H1 (cell line): ENCODE measurements at regions not wholly inside any gene's neighbourhood (a gene's known extent, or its start where the extent isn't known, plus 50 kb on each side); places are given as distances from the start of the nearest gene placed in this dataset.

ENCODE experiments used
- CTCF ChIA-PET: fragments of 300-600 bp; sonication (Branson Sonifier 250); formaldehyde crosslinking; loops from one replicate; lab custom pipeline; 2021; ENCODE audit not compliant: partially characterized antibody; lab: Charles Lee
- POLR2A ChIA-PET: fragments of 300-600 bp; sonication (Branson Sonifier 250); formaldehyde crosslinking; loops from one replicate; lab custom pipeline; 2021; ENCODE audit warnings: inconsistent platforms; ENCODE audit not compliant: partially characterized antibody; lab: Charles Lee
- DNase-seq, 2 experiments: peaks; one replicate each; pipeline versions ENCODE4 v3.0.0 to v3.0.0-alpha.2; 2010 to 2022; ENCODE audit warnings: low spot score in 2 of 2, low read depth in 1 of 2, mixed read lengths in 1 of 2
- FAIRE-seq: peaks from 2 replicates; lab custom pipeline; 2011; peaks lifted over from hg19 to GRCh38; lab: Jason Lieb, UNC
- H2AFZ ChIP-seq: 2 replicates; pipeline ENCODE4 v1.8.1; 2012; ENCODE audit warnings: low read length, inconsistent platforms
- H2AK5ac ChIP-seq: 2 replicates; pipeline ENCODE4 v1.6.1; 2013; ENCODE audit warnings: low read depth, low read length
- H2BK120ac ChIP-seq: replicated peaks from 2 replicates; pipeline ENCODE3; 2013; ENCODE audit warnings: low read depth, low read length, inconsistent platforms
- H2BK12ac ChIP-seq: 2 replicates; pipeline ENCODE4 v1.6.1; 2013; ENCODE audit warnings: low read depth, low read length
- H2BK15ac ChIP-seq: 2 replicates; pipeline ENCODE4 v1.6.1; 2013; ENCODE audit warnings: low read length
- H2BK20ac ChIP-seq: 2 replicates; pipeline ENCODE4 v1.6.1; 2013; ENCODE audit warnings: low read length
- H2BK5ac ChIP-seq: 2 replicates; pipeline ENCODE4 v1.6.1; 2013; ENCODE audit warnings: low read depth, low read length
- H3K14ac ChIP-seq: 2 replicates; pipeline ENCODE4 v1.6.1; 2013; ENCODE audit warnings: inconsistent platforms; ENCODE audit not compliant: insufficient read length
- H3K18ac ChIP-seq: 2 replicates; pipeline ENCODE4 v1.6.1; 2013; ENCODE audit warnings: low read length; ENCODE audit errors: extremely low read depth
- H3K23ac ChIP-seq: 2 replicates; pipeline ENCODE4 v1.6.1; 2013; ENCODE audit warnings: inconsistent platforms; ENCODE audit not compliant: insufficient read length
- H3K23me2 ChIP-seq: 2 replicates; pipeline ENCODE4 v1.6.1; 2013; ENCODE audit warnings: low read depth, low read length
- H3K27ac ChIP-seq: 2 replicates; pipeline ENCODE4 v1.6.1; 2011; ENCODE audit warnings: low read depth, low read length, inconsistent platforms
- H3K27me3 ChIP-seq, 4 experiments: replicated peaks in 1 of 4; 1 replicate in 1 of 4; 2 replicates in 3 of 4; pipeline versions ENCODE4 v1.6.1 to v1.8.1; 2011 to 2013; ENCODE audit warnings: low read length in 3 of 4, mild to moderate bottlenecking in 3 of 4, inconsistent platforms in 2 of 4, mixed read lengths in 2 of 4, moderate library complexity in 1 of 4; ENCODE audit not compliant: control insufficient read depth in 3 of 4, insufficient read depth in 3 of 4; ENCODE audit errors: extremely low read depth in 1 of 4
- H3K36me3 ChIP-seq, 4 experiments: 2 replicates each; pipeline versions ENCODE4 v1.6.1 to v1.8.1; 2011 to 2013; ENCODE audit warnings: mild to moderate bottlenecking in 4 of 4, low read length in 3 of 4, moderate library complexity in 2 of 4, control low read depth in 1 of 4, inconsistent platforms in 1 of 4; ENCODE audit not compliant: insufficient read depth in 4 of 4, control insufficient read depth in 2 of 4
- H3K4ac ChIP-seq: replicated peaks from 2 replicates; pipeline ENCODE3; 2013; ENCODE audit warnings: low read length, low read depth, mixed read lengths, inconsistent platforms; ENCODE audit not compliant: insufficient read length
- H3K4me1 ChIP-seq, 4 experiments: replicated peaks in 1 of 4; 1 replicate in 1 of 4; 2 replicates in 3 of 4; pipeline versions ENCODE4 v1.6.1 to v1.8.1; 2011 to 2013; ENCODE audit warnings: low read length in 3 of 4, inconsistent platforms in 2 of 4, mixed read lengths in 1 of 4; ENCODE audit not compliant: insufficient read depth in 4 of 4, control insufficient read depth in 3 of 4
- H3K4me2 ChIP-seq, 2 experiments: 2 replicates each; pipeline versions ENCODE4 v1.6.1 to v1.8.1; 2011 to 2013; ENCODE audit warnings: low read depth in 2 of 2, low read length in 2 of 2, control low read depth in 1 of 2, inconsistent platforms in 1 of 2, mild to moderate bottlenecking in 1 of 2; ENCODE audit not compliant: insufficient read depth in 1 of 2
- H3K4me3 ChIP-seq, 4 experiments: fragments of 200-600, 300-600 bp in 1 of 4; sonication (generic), shearing (Covaris generic), sonication (Bioruptor Twin) in 1 of 4; 2 replicates each; pipeline versions ENCODE4 v1.5.1 to v1.8.1; 2011 to 2016; ENCODE audit warnings: low read length in 4 of 4, low read depth in 3 of 4, control low read depth in 2 of 4, inconsistent platforms in 2 of 4, mild to moderate bottlenecking in 2 of 4, mixed read lengths in 1 of 4, moderate library complexity in 1 of 4; ENCODE audit not compliant: insufficient read depth in 2 of 4; ENCODE audit errors: extremely low read depth in 1 of 4
- H3K56ac ChIP-seq: replicated peaks from 2 replicates; pipeline ENCODE3; 2013; ENCODE audit warnings: low read depth, mild to moderate bottlenecking, mixed read lengths, low read length, inconsistent platforms; ENCODE audit not compliant: insufficient read length
- H3K79me1 ChIP-seq: 2 replicates; pipeline ENCODE4 v1.6.1; 2013; ENCODE audit warnings: low read depth, low read length, control low read depth
- H3K79me2 ChIP-seq, 2 experiments: 2 replicates each; pipeline versions ENCODE4 v1.6.1 to v1.8.1; 2012 to 2013; ENCODE audit warnings: low read length in 2 of 2, mild to moderate bottlenecking in 2 of 2, inconsistent platforms in 1 of 2; ENCODE audit not compliant: insufficient read depth in 2 of 2, control insufficient read depth in 1 of 2
- H3K9ac ChIP-seq, 4 experiments: replicated peaks in 1 of 4; 1 replicate in 1 of 4; 2 replicates in 3 of 4; pipeline versions ENCODE4 v1.6.1 to v1.8.1; 2011 to 2013; ENCODE audit warnings: low read depth in 3 of 4, low read length in 3 of 4, control low read depth in 2 of 4, mild to moderate bottlenecking in 2 of 4, moderate library complexity in 2 of 4, inconsistent platforms in 1 of 4; ENCODE audit errors: extremely low read depth in 1 of 4
- H3K9me3 ChIP-seq, 2 experiments: 2 replicates each; pipeline versions ENCODE4 v1.6.1 to v1.8.1; 2012 to 2013; ENCODE audit warnings: mild to moderate bottlenecking in 2 of 2, moderate library complexity in 2 of 2, control low read depth in 1 of 2, inconsistent platforms in 1 of 2, low read depth in 1 of 2, low read length in 1 of 2, mixed read lengths in 1 of 2; ENCODE audit not compliant: insufficient read depth in 2 of 2
- H4K20me1 ChIP-seq, 2 experiments: replicated peaks in 1 of 2; 2 replicates each; pipeline versions ENCODE3 to v1.8.1; 2011 to 2013; ENCODE audit warnings: inconsistent platforms in 2 of 2, low read length in 2 of 2, mild to moderate bottlenecking in 1 of 2; ENCODE audit not compliant: insufficient read depth in 2 of 2, control insufficient read depth in 1 of 2
- H4K5ac ChIP-seq: 2 replicates; pipeline ENCODE4 v1.6.1; 2013; ENCODE audit warnings: low read length, low read depth, mixed read lengths, inconsistent platforms; ENCODE audit not compliant: insufficient read length
- H4K8ac ChIP-seq: 2 replicates; pipeline ENCODE4 v1.8.0; 2013; ENCODE audit warnings: mild to moderate bottlenecking, moderate library complexity, low read length, inconsistent platforms; ENCODE audit not compliant: insufficient read depth; ENCODE audit errors: extremely low read depth
- H4K91ac ChIP-seq: replicated peaks from 2 replicates; pipeline ENCODE3; 2013; ENCODE audit warnings: low read length, mixed read lengths, inconsistent platforms; ENCODE audit not compliant: insufficient read length
- ATF2 ChIP-seq: IDR thresholded peaks from 2 replicates; pipeline ENCODE4 v1.6.1; 2012; ENCODE audit warnings: low read length, inconsistent platforms
- CBX5 ChIP-seq: fragments of 300-800, 300-1000 bp; sonication (generic); IDR thresholded peaks from 2 replicates; pipeline ENCODE4 v1.7.1; 2016; ENCODE audit warnings: antibody characterized with exemption, low read length, low read depth
- CTBP2 ChIP-seq: IDR thresholded peaks from 2 replicates; pipeline ENCODE4 v1.7.0; 2011; ENCODE audit warnings: borderline replicate concordance, mild to moderate bottlenecking, moderate library complexity, mixed read lengths, low read length; ENCODE audit not compliant: insufficient read depth, insufficient read length
- GTF2F1 ChIP-seq: IDR thresholded peaks from 2 replicates; pipeline ENCODE4 v1.6.1; 2012; ENCODE audit warnings: low read depth, low read length, improper control_type of control experiment, borderline replicate concordance
- KDM4A ChIP-seq: IDR thresholded peaks from one replicate; pipeline ENCODE4 v1.7.1; 2012; ENCODE audit warnings: low read depth, mild to moderate bottlenecking, moderate library complexity, low read length, inconsistent platforms; ENCODE audit not compliant: severe bottlenecking
- PHF8 ChIP-seq: fragments of 200-600 bp; sonication (generic); conservative IDR thresholded peaks from 2 replicates; pipeline ENCODE4 v1.7.1; 2012; ENCODE audit warnings: low read depth, mild to moderate bottlenecking, inconsistent platforms, low read length, moderate library complexity
- TAF7 ChIP-seq: optimal IDR thresholded peaks from 2 replicates; pipeline ENCODE3; 2011; ENCODE audit warnings: low read depth, mild to moderate bottlenecking, inconsistent platforms, low read length, moderate library complexity, borderline replicate concordance
- WGBS, 2 experiments: shearing (Covaris generic) in 1 of 2; methylation state at CpG; one replicate each; pipeline versions ENCODE4 v1.1.6 to v1.1.7; 2013 to 2015; ENCODE audit warnings: low lambda C conversion rate in 2 of 2, mixed read lengths in 2 of 2, inconsistent platforms in 1 of 2, low coverage in 1 of 2, missing lambda C conversion rate in 1 of 2; ENCODE audit not compliant: insufficient replicate concordance in 2 of 2, insufficient coverage in 1 of 2, insufficient read length in 1 of 2; ENCODE audit errors: extremely low coverage in 1 of 2, missing lambda C conversion rate in 1 of 2; 5-methylcytosine and 5-hydroxymethylcytosine counted together
- TF ChIP-seq, protein P1 (sequence below): IDR thresholded peaks from 2 replicates; pipeline ENCODE4 v1.6.1; 2011; ENCODE audit warnings: low read depth, mild to moderate bottlenecking, low read length; ENCODE audit not compliant: insufficient read depth
- TF ChIP-seq, protein P2 (sequence below), 3 experiments: IDR thresholded peaks; 1 replicate in 2 of 3; 2 replicates in 1 of 3; pipeline versions ENCODE4 v1.5.1 to v1.6.1; 2011; ENCODE audit warnings: low read length in 3 of 3, mild to moderate bottlenecking in 3 of 3, inconsistent platforms in 2 of 3, low read depth in 1 of 3, moderate library complexity in 1 of 3; ENCODE audit not compliant: insufficient read depth in 1 of 3; ENCODE audit errors: control extremely low read depth in 1 of 3

GRCh38 chr11:106463154-106463553, 385.7 kb downstream of the AASDHPPT start:
- H3K9me3 ChIP-seq, result no peaks in the 10 kb centered on the region
- H2AFZ ChIP-seq, result no peak overlapping the region
- WGBS, 2 experiments, result 96% methylated on average over 1 of the region's 1 CpG; no CpG with 5 or more reads in 1 of the 2 experiments
- H2BK120ac ChIP-seq, result no peak overlapping the region
- no peak overlapping the region for H3K4me3 ChIP-seq
- no peak overlapping the region for H4K5ac ChIP-seq
- no peak overlapping the region for H3K4me2 ChIP-seq
- H3K18ac ChIP-seq, result no peak overlapping the region
- no peaks in the 10 kb centered on the region for H3K23me2 ChIP-seq
- DNase-seq (no peak), FAIRE-seq (no peak)
- no peak overlapping the region for H4K91ac ChIP-seq
- no peak overlapping the region for H2BK12ac ChIP-seq
- H3K4ac ChIP-seq, result no peak overlapping the region
- no peaks in the 10 kb centered on the region; a peak in 1 of 8 replicates for H3K36me3 ChIP-seq
- H2BK5ac ChIP-seq, result no peak overlapping the region
- no peaks in the 10 kb centered on the region for H3K27me3 ChIP-seq
- H2AK5ac ChIP-seq, result no peak overlapping the region
- no peaks in the 10 kb centered on the region; a peak in 1 of 7 replicates for H3K4me1 ChIP-seq
- no peak overlapping the region for H3K27ac ChIP-seq
- H3K79me1 ChIP-seq, result no peaks in the 10 kb centered on the region
- H2BK15ac ChIP-seq, result no peak overlapping the region
- H3K9ac ChIP-seq, result no peak overlapping the region
- no peak overlapping the region for H3K23ac ChIP-seq
- H3K56ac ChIP-seq, result no peak overlapping the region
- no peak overlapping the region for H2BK20ac ChIP-seq
- H3K79me2 ChIP-seq, result no peaks in the 10 kb centered on the region
- no peak overlapping the region for H3K14ac ChIP-seq
- CTCF ChIA-PET, result interaction anchor here (0.6 to 1.0 kb wide), 3 partner anchors 10 to 108 kb away, joined by 4 to 8 read pairs (median 4); no protein-coding TSS in a partner anchor
- POLR2A ChIA-PET, result no interaction called here
- no peak overlapping the region for H4K8ac ChIP-seq
- H4K20me1 ChIP-seq, result no peaks in the 10 kb centered on the region
- TF ChIP-seq, protein P1, sequence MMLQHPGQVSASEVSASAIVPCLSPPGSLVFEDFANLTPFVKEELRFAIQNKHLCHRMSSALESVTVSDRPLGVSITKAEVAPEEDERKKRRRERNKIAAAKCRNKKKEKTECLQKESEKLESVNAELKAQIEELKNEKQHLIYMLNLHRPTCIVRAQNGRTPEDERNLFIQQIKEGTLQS, result no peak
- no peak for TF ChIP-seq CBX5
- TF ChIP-seq KDM4A, result no peak
- no peak for TF ChIP-seq GTF2F1
- TF ChIP-seq CTBP2, result no peak
- TF ChIP-seq ATF2, result no peak
- no peak for TF ChIP-seq TAF7
- no peak for TF ChIP-seq PHF8
- TF ChIP-seq, protein P2, sequence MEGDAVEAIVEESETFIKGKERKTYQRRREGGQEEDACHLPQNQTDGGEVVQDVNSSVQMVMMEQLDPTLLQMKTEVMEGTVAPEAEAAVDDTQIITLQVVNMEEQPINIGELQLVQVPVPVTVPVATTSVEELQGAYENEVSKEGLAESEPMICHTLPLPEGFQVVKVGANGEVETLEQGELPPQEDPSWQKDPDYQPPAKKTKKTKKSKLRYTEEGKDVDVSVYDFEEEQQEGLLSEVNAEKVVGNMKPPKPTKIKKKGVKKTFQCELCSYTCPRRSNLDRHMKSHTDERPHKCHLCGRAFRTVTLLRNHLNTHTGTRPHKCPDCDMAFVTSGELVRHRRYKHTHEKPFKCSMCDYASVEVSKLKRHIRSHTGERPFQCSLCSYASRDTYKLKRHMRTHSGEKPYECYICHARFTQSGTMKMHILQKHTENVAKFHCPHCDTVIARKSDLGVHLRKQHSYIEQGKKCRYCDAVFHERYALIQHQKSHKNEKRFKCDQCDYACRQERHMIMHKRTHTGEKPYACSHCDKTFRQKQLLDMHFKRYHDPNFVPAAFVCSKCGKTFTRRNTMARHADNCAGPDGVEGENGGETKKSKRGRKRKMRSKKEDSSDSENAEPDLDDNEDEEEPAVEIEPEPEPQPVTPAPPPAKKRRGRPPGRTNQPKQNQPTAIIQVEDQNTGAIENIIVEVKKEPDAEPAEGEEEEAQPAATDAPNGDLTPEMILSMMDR (IDR thresholded peaks at IDR 0.05; ENCODE audit: control extremely low read depth in 1 of 3, insufficient read depth in 1 of 3, low read depth in 1 of 3, low read length in 3 of 3), result no peak
